ENCODE measurements at regions not wholly inside any gene's neighbourhood (a gene's known extent, or its start where the extent isn't known, plus 50 kb on each side); places are given as distances from the start of the nearest gene placed in this dataset.

GRCh38 chr21:27841084-27841672 is 874.3 kb upstream of the ADAMTS5 start:
- TF ChIP-seq EZH2 (IDR thresholded peaks at IDR 0.05; ENCODE audit: insufficient read depth, poor library complexity, severe bottlenecking) (no peak), EZH2phosphoT487 (IDR thresholded peaks at IDR 0.05; ENCODE audit: insufficient read depth, low read depth) (no peak)

All from GM23248 (cell line).